Activated T-cell treated with anti-CD3 and anti-CD28 coated beads, Interleukin-2, amount 50 U/mL, for 72 hours (primary cell): ENCODE measurements at regions not wholly inside any gene's neighbourhood (a gene's known extent, or its start where the extent isn't known, plus 50 kb on each side); places are given as distances from the start of the nearest gene placed in this dataset.

ENCODE experiments used
- ATAC-seq, 2 donors: fragments of 150-1000 bp; cut with Tn5 transposase; replicated peaks in 1 of 2; 2 replicates each; pipeline ENCODE4 v1.10.0; 2021; ENCODE audit warnings: moderate library complexity in 2 of 2, mild to moderate bottlenecking in 1 of 2
- DNase-seq, 2 donors: peaks; one replicate each; pipeline ENCODE4 v3.0.0; 2021 to 2022; ENCODE audit warnings: mixed read lengths in 1 of 2
- H3K27ac Mint-ChIP-seq: one replicate; pipeline ENCODE4 v1.8.0; 2022; ENCODE audit warnings: mild to moderate bottlenecking, moderate library complexity, mixed read lengths
- H3K27me3 Mint-ChIP-seq: one replicate; pipeline ENCODE4 v1.8.0; 2022; ENCODE audit warnings: low read depth, mixed read lengths
- H3K36me3 Mint-ChIP-seq, 2 donors: one replicate each; pipeline ENCODE4 v1.8.0; 2022; ENCODE audit warnings: mixed read lengths in 2 of 2, mild to moderate bottlenecking in 1 of 2; ENCODE audit not compliant: insufficient read depth in 2 of 2
- H3K4me1 Mint-ChIP-seq: one replicate; pipeline ENCODE4 v1.8.0; 2022; ENCODE audit warnings: low read depth, mixed read lengths
- H3K4me3 Mint-ChIP-seq, 2 donors: one replicate each; pipeline ENCODE4 v1.8.0; 2022; ENCODE audit warnings: mild to moderate bottlenecking in 2 of 2, mixed read lengths in 2 of 2, moderate library complexity in 2 of 2
- H3K9me3 Mint-ChIP-seq, 2 donors: one replicate each; pipeline ENCODE4 v1.8.0; 2022; ENCODE audit warnings: mixed read lengths in 2 of 2

- Mint-ChIP-seq H3K9me3 (no peaks in the 10 kb centered on the region), H3K27ac (no peak overlapping the region), H3K36me3 (no peaks in the 10 kb centered on the region), H3K4me3 (no peak overlapping the region), H3K4me1 (no peaks in the 10 kb centered on the region), H3K27me3 (no peaks in the 10 kb centered on the region)
- DNase-seq (no peak), ATAC-seq (no peak)
Measured at GRCh38 chr2:198717451-198717850, 740.3 kb downstream of the SATB2 start.

- Mint-ChIP-seq H3K36me3 (no peaks in the 10 kb centered on the region), H3K27ac (no peak overlapping the region), H3K9me3 (no peaks in the 10 kb centered on the region), H3K4me3 (no peak overlapping the region), H3K27me3 (no peaks in the 10 kb centered on the region), H3K4me1 (no peaks in the 10 kb centered on the region)
- DNase-seq (no peak), ATAC-seq (no peak)
Measured at GRCh38 chr2:198715302-198715835, 742.4 kb downstream of the SATB2 start.

GRCh38 chr2:198712485-198712884, 745.3 kb downstream of the SATB2 start:
- H3K4me1 Mint-ChIP-seq: no peaks in the 10 kb centered on the region
- no peak overlapping the region for H3K27ac Mint-ChIP-seq
- ATAC-seq: no peak
- no peak overlapping the region for H3K4me3 Mint-ChIP-seq
- H3K9me3 Mint-ChIP-seq: no peaks in the 10 kb centered on the region
- H3K36me3 Mint-ChIP-seq: no peaks in the 10 kb centered on the region
- DNase-seq: no peak
- no peaks in the 10 kb centered on the region for H3K27me3 Mint-ChIP-seq

- Mint-ChIP-seq H3K4me1 (no peaks in the 10 kb centered on the region), H3K27me3 (no peaks in the 10 kb centered on the region), H3K27ac (no peak overlapping the region), H3K9me3 (no peaks in the 10 kb centered on the region), H3K36me3 (no peaks in the 10 kb centered on the region), H3K4me3 (no peak overlapping the region)
- ATAC-seq (no peak), DNase-seq (no peak)
Measured at GRCh38 chr2:198711484-198711883, 746.3 kb downstream of the SATB2 start.

- Mint-ChIP-seq H3K9me3 (no peaks in the 10 kb centered on the region), H3K4me3 (no peak overlapping the region), H3K27ac (no peak overlapping the region), H3K4me1 (no peaks in the 10 kb centered on the region), H3K27me3 (no peaks in the 10 kb centered on the region), H3K36me3 (no peaks in the 10 kb centered on the region)
- DNase-seq (no peak), ATAC-seq (no peak)
Measured at GRCh38 chr2:198710562-198710961, 747.2 kb downstream of the SATB2 start.

GRCh38 chr2:198706476-198707082, 751.2 kb downstream of the SATB2 start:
- Mint-ChIP-seq H3K4me1 (no peaks in the 10 kb centered on the region), H3K9me3 (no peaks in the 10 kb centered on the region), H3K27ac (no peak overlapping the region), H3K36me3 (no peaks in the 10 kb centered on the region), H3K27me3 (no peaks in the 10 kb centered on the region), H3K4me3 (no peak overlapping the region)
- DNase-seq: no peak
- ATAC-seq: no peak

GRCh38 chr2:198703281-198703680, 754.5 kb downstream of the SATB2 start:
- Mint-ChIP-seq H3K4me3 (no peak overlapping the region), H3K36me3 (no peaks in the 10 kb centered on the region), H3K27me3 (no peaks in the 10 kb centered on the region), H3K4me1 (no peaks in the 10 kb centered on the region), H3K27ac (no peak overlapping the region), H3K9me3 (no peaks in the 10 kb centered on the region)
- DNase-seq (no peak), ATAC-seq (no peak)

- no peaks in the 10 kb centered on the region for H3K27me3 Mint-ChIP-seq
- DNase-seq (no peak), ATAC-seq (no peak)
- H3K4me1 Mint-ChIP-seq: no peaks in the 10 kb centered on the region
- no peaks in the 10 kb centered on the region for H3K9me3 Mint-ChIP-seq
- H3K36me3 Mint-ChIP-seq: no peaks in the 10 kb centered on the region
- no peak overlapping the region for H3K4me3 Mint-ChIP-seq
- H3K27ac Mint-ChIP-seq: no peak overlapping the region
Measured at GRCh38 chr2:198702796-198703195, 754.9 kb downstream of the SATB2 start.

GRCh38 chr2:198701481-198701880, 756.3 kb downstream of the SATB2 start:
- ATAC-seq (no peak), DNase-seq (no peak)
- no peaks in the 10 kb centered on the region for H3K4me1 Mint-ChIP-seq
- H3K9me3 Mint-ChIP-seq: no peaks in the 10 kb centered on the region
- no peak overlapping the region for H3K27ac Mint-ChIP-seq
- H3K36me3 Mint-ChIP-seq: no peaks in the 10 kb centered on the region
- H3K27me3 Mint-ChIP-seq: no peaks in the 10 kb centered on the region
- no peak overlapping the region for H3K4me3 Mint-ChIP-seq

GRCh38 chr2:198700319-198700718, 757.4 kb downstream of the SATB2 start:
- H3K27ac Mint-ChIP-seq: no peak overlapping the region
- H3K4me1 Mint-ChIP-seq: no peaks in the 10 kb centered on the region
- no peaks in the 10 kb centered on the region for H3K36me3 Mint-ChIP-seq
- ATAC-seq: no peak
- H3K9me3 Mint-ChIP-seq: no peaks in the 10 kb centered on the region
- DNase-seq: no peak
- no peaks in the 10 kb centered on the region for H3K27me3 Mint-ChIP-seq
- no peak overlapping the region for H3K4me3 Mint-ChIP-seq

- no peak for ATAC-seq
Measured at GRCh38 chr2:198698230-198698629, 759.5 kb downstream of the SATB2 start.

GRCh38 chr2:198697794-198698193, 759.9 kb downstream of the SATB2 start:
- Mint-ChIP-seq H3K4me1 (no peaks in the 10 kb centered on the region), H3K27ac (no peak overlapping the region), H3K9me3 (no peaks in the 10 kb centered on the region), H3K4me3 (no peak overlapping the region), H3K36me3 (no peaks in the 10 kb centered on the region), H3K27me3 (no peaks in the 10 kb centered on the region)
- no peak for DNase-seq
- no peak for ATAC-seq

More at GRCh38 chr2:198698230-198698629, 759.5 kb downstream of the SATB2 start:
- no peaks in the 10 kb centered on the region for H3K9me3 Mint-ChIP-seq
- H3K4me3 Mint-ChIP-seq: no peak overlapping the region
- no peaks in the 10 kb centered on the region for H3K27me3 Mint-ChIP-seq
- no peaks in the 10 kb centered on the region for H3K36me3 Mint-ChIP-seq
- DNase-seq: no peak
- no peak overlapping the region for H3K27ac Mint-ChIP-seq
- no peaks in the 10 kb centered on the region for H3K4me1 Mint-ChIP-seq

GRCh38 chr2:198697218-198697617, 760.5 kb downstream of the SATB2 start:
- Mint-ChIP-seq H3K4me3 (no peak overlapping the region), H3K36me3 (no peaks in the 10 kb centered on the region), H3K9me3 (no peaks in the 10 kb centered on the region), H3K27me3 (no peaks in the 10 kb centered on the region), H3K27ac (no peak overlapping the region), H3K4me1 (no peaks in the 10 kb centered on the region)
- DNase-seq (no peak), ATAC-seq (no peak)

- H3K27me3 Mint-ChIP-seq: no peaks in the 10 kb centered on the region
- ATAC-seq (no peak), DNase-seq (no peak)
- H3K4me1 Mint-ChIP-seq: no peaks in the 10 kb centered on the region
- H3K36me3 Mint-ChIP-seq: no peaks in the 10 kb centered on the region
- no peak overlapping the region for H3K4me3 Mint-ChIP-seq
- no peak overlapping the region for H3K27ac Mint-ChIP-seq
- no peaks in the 10 kb centered on the region for H3K9me3 Mint-ChIP-seq
Measured at GRCh38 chr2:198695879-198696278, 761.9 kb downstream of the SATB2 start.
